Hepatocyte (in vitro differentiated cells): ENCODE measurements at regions not wholly inside any gene's neighbourhood (a gene's known extent, or its start where the extent isn't known, plus 50 kb on each side); places are given as distances from the start of the nearest gene placed in this dataset.

Experiments
- CTCF ChIP-seq: fragments of 200-600 bp; sonication (generic); IDR thresholded peaks from 2 replicates; pipeline ENCODE4 v1.5.1; 2016; ENCODE audit warnings: antibody characterized with exemption, mild to moderate bottlenecking; ENCODE audit not compliant: poor library complexity
- EZH2 ChIP-seq: fragments of 200-600 bp; sonication (generic); IDR thresholded peaks from 2 replicates; pipeline ENCODE4 v1.6.1; 2016; ENCODE audit warnings: antibody characterized with exemption, mild to moderate bottlenecking, borderline replicate concordance

- TF ChIP-seq CTCF, result no peak
- no peak for TF ChIP-seq EZH2
These were observed 141.4 kb downstream of the CENPW start for GRCh38 chr6:126481319-126481718.
